Bronchial epithelial cell (primary cell): ENCODE measurements at regions not wholly inside any gene's neighbourhood (a gene's known extent, or its start where the extent isn't known, plus 50 kb on each side); places are given as distances from the start of the nearest gene placed in this dataset.

ENCODE experiments used
- DNase-seq: peaks from one replicate; pipeline ENCODE4 v3.0.0-alpha.2; 2010; ENCODE audit warnings: low read depth
- FAIRE-seq: peaks from 2 replicates; lab custom pipeline; 2011; peaks lifted over from hg19 to GRCh38; lab: Jason Lieb, UNC
- H3K27me3 ChIP-seq: 2 replicates; pipeline ENCODE4 v1.5.1; 2011; ENCODE audit warnings: low read length; ENCODE audit not compliant: control insufficient read depth, insufficient read depth
- H3K36me3 ChIP-seq: 2 replicates; pipeline ENCODE4 v1.5.1; 2011; ENCODE audit warnings: low read length; ENCODE audit not compliant: control insufficient read depth, insufficient read depth
- H3K4me3 ChIP-seq: 2 replicates; pipeline ENCODE4 v1.5.1; 2011; ENCODE audit warnings: mild to moderate bottlenecking, low read depth, low read length, control low read depth
- TF ChIP-seq, protein P1 (sequence below): IDR thresholded peaks from 2 replicates; pipeline ENCODE4 v1.5.1; 2011; ENCODE audit warnings: mild to moderate bottlenecking, moderate library complexity, low read length, control low read depth, inconsistent platforms; ENCODE audit not compliant: insufficient read depth, severe bottlenecking

DNA sequence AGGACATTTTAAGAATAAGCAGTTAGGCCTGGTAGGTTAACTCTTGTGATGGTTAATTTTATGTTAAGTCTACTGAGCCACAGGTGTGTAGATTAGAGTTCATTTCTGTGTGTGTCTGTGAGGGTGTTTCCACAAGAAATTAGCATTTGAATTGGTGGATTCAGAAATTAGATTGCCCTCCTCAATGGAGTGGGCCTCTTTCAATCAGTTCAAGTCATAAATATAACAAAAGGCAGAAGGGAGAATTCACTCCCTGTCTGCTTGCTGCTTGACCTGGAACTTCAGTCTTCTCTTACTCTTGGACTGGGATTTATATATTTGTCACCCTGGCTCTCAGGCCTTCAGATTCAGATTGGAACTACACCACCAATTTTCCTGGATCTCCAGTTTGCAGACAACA is 55.3 kb upstream of the POM121L12 start:
- Histone ChIP-seq H3K4me3 (no peak overlapping the region), H3K27me3 (no peaks in the 10 kb centered on the region), H3K36me3 (no peaks in the 10 kb centered on the region)
- TF ChIP-seq, protein P1, sequence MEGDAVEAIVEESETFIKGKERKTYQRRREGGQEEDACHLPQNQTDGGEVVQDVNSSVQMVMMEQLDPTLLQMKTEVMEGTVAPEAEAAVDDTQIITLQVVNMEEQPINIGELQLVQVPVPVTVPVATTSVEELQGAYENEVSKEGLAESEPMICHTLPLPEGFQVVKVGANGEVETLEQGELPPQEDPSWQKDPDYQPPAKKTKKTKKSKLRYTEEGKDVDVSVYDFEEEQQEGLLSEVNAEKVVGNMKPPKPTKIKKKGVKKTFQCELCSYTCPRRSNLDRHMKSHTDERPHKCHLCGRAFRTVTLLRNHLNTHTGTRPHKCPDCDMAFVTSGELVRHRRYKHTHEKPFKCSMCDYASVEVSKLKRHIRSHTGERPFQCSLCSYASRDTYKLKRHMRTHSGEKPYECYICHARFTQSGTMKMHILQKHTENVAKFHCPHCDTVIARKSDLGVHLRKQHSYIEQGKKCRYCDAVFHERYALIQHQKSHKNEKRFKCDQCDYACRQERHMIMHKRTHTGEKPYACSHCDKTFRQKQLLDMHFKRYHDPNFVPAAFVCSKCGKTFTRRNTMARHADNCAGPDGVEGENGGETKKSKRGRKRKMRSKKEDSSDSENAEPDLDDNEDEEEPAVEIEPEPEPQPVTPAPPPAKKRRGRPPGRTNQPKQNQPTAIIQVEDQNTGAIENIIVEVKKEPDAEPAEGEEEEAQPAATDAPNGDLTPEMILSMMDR = no peak
- FAIRE-seq (no peak), DNase-seq (no peak)

- Histone ChIP-seq H3K36me3 (no peaks in the 10 kb centered on the region), H3K4me3 (no peak overlapping the region), H3K27me3 (no peaks in the 10 kb centered on the region)
- TF ChIP-seq, protein P1 = no peak
- no peak for FAIRE-seq
- DNase-seq = no peak
Observed at GRCh38 chr7:52973126-52973525, 62.3 kb upstream of the POM121L12 start.

- Histone ChIP-seq H3K27me3 (no peaks in the 10 kb centered on the region), H3K36me3 (no peaks in the 10 kb centered on the region), H3K4me3 (no peak overlapping the region)
- TF ChIP-seq, protein P1 = no peak
- FAIRE-seq (no peak), DNase-seq (no peak)
Observed at GRCh38 chr7:52962402-52963076, 72.9 kb upstream of the POM121L12 start.

GRCh38 chr7:52961084-52961483 is 74.3 kb upstream of the POM121L12 start:
- DNase-seq = no peak
- no peaks in the 10 kb centered on the region for H3K27me3 ChIP-seq
- no peak for FAIRE-seq
- H3K36me3 ChIP-seq = no peaks in the 10 kb centered on the region
- no peak overlapping the region for H3K4me3 ChIP-seq
- TF ChIP-seq, protein P1 = no peak

- TF ChIP-seq, protein P1 = no peak
- Histone ChIP-seq H3K27me3 (no peaks in the 10 kb centered on the region), H3K4me3 (no peak overlapping the region), H3K36me3 (no peaks in the 10 kb centered on the region)
- no peak for DNase-seq
- FAIRE-seq = no peak
Observed at GRCh38 chr7:52959878-52960660, 75.4 kb upstream of the POM121L12 start.
